ENCODE measurements at regions not wholly inside any gene's neighbourhood (a gene's known extent, or its start where the extent isn't known, plus 50 kb on each side); places are given as distances from the start of the nearest gene placed in this dataset.

DNA sequence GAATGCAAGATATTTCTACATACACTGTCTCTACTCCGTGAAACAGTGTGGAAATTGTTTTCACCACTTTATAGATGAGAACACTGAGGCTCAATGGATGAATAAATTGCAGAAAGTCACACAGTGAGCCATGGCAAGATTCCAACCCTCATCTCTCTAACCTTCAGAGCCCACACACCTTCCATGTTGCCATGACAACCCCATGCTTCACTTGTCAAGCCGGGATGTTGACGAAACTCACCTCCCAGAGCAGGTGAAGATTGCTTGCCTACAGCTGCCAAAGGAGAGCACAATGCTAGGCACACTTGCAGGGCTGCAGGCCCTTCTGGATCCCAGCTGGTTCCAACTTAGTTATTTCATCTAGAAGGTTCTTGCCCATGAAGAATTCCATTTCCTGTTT lies 71.4 kb upstream of the SEZ6L start:
- Histone ChIP-seq H3K27me3 (replicated peaks; ENCODE audit: control insufficient read depth, insufficient read depth, low read length) (no peaks in the 10 kb centered on the region), H3K4me3 (ENCODE audit: low read depth, low read length) (no peak overlapping the region), H3K36me3 (ENCODE audit: control insufficient read depth, insufficient read depth, low read length) (no peaks in the 10 kb centered on the region), H3K4me1 (no peaks in the 10 kb centered on the region), H3K9me3 (no peaks in the 10 kb centered on the region)
- no peak overlapping the region for H3K27ac Mint-ChIP-seq (ENCODE audit: unreplicated experiment)
- no peak for DNase-seq
- TF ChIP-seq, protein P1, sequence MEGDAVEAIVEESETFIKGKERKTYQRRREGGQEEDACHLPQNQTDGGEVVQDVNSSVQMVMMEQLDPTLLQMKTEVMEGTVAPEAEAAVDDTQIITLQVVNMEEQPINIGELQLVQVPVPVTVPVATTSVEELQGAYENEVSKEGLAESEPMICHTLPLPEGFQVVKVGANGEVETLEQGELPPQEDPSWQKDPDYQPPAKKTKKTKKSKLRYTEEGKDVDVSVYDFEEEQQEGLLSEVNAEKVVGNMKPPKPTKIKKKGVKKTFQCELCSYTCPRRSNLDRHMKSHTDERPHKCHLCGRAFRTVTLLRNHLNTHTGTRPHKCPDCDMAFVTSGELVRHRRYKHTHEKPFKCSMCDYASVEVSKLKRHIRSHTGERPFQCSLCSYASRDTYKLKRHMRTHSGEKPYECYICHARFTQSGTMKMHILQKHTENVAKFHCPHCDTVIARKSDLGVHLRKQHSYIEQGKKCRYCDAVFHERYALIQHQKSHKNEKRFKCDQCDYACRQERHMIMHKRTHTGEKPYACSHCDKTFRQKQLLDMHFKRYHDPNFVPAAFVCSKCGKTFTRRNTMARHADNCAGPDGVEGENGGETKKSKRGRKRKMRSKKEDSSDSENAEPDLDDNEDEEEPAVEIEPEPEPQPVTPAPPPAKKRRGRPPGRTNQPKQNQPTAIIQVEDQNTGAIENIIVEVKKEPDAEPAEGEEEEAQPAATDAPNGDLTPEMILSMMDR (IDR thresholded peaks at IDR 0.05; ENCODE audit: insufficient read depth in 1 of 2, low read depth in 1 of 2, low read length in 1 of 2, severe bottlenecking in 1 of 2, unreplicated experiment in 1 of 2): no peak
- H3K27me3 Mint-ChIP-seq (ENCODE audit: insufficient read depth, unreplicated experiment): peaks cover 9% of the 10 kb centered on the region
- no peaks in the 10 kb centered on the region for H3K36me3 Mint-ChIP-seq (ENCODE audit: insufficient read depth, unreplicated experiment)
- H3K4me3 Mint-ChIP-seq (ENCODE audit: unreplicated experiment): no peak overlapping the region
- POLR2A ChIA-PET: no interaction called here
- no peaks in the 10 kb centered on the region for H3K9me3 Mint-ChIP-seq (ENCODE audit: unreplicated experiment)
- H3K4me1 Mint-ChIP-seq (ENCODE audit: low read depth, unreplicated experiment): no peaks in the 10 kb centered on the region
- CTCF ChIA-PET: no interaction called here
- intact Hi-C loops (cut with micrococcal nuclease; ENCODE audit: unreplicated experiment): no loop called here
- BruUV-seq (replicated peaks): no TSS peak

DNA sequence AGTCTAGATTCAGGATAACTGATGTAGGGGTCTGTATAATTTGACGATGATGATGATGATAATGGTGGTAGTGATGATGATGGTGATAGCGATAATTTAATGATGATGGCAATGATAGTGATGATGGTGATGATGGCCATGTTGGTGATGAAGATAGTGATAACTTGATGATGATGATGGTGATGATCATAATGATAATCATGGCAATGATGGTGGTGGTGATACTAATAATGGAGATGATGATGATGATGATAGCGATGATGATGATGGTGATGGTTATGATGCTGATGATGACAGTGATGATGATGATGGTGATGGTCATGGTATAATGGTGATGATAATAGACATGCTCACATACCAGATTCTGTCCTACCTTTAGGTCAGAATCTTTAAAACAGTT lies 66.2 kb upstream of the SEZ6L start:
- Histone ChIP-seq H3K36me3 (ENCODE audit: control insufficient read depth, insufficient read depth, low read length) (no peaks in the 10 kb centered on the region), H3K4me1 (no peaks in the 10 kb centered on the region), H3K27me3 (replicated peaks; ENCODE audit: control insufficient read depth, insufficient read depth, low read length) (no peaks in the 10 kb centered on the region), H3K4me3 (ENCODE audit: low read depth, low read length) (no peak overlapping the region), H3K9me3 (no peaks in the 10 kb centered on the region)
- intact Hi-C loops (cut with micrococcal nuclease; ENCODE audit: unreplicated experiment): no loop called here
- Mint-ChIP-seq H3K27ac (ENCODE audit: unreplicated experiment) (no peak overlapping the region), H3K27me3 (ENCODE audit: insufficient read depth, unreplicated experiment) (peaks cover 10% of the 10 kb centered on the region), H3K4me3 (ENCODE audit: unreplicated experiment) (no peak overlapping the region), H3K9me3 (ENCODE audit: unreplicated experiment) (no peaks in the 10 kb centered on the region), H3K36me3 (ENCODE audit: insufficient read depth, unreplicated experiment) (no peaks in the 10 kb centered on the region), H3K4me1 (ENCODE audit: low read depth, unreplicated experiment) (no peaks in the 10 kb centered on the region)
- no TSS peak for BruUV-seq (replicated peaks)
- TF ChIP-seq, protein P1 (IDR thresholded peaks at IDR 0.05; ENCODE audit: insufficient read depth in 1 of 2, low read depth in 1 of 2, low read length in 1 of 2, severe bottlenecking in 1 of 2, unreplicated experiment in 1 of 2): no peak
- CTCF ChIA-PET: no interaction called here
- POLR2A ChIA-PET: no interaction called here
- no peak for DNase-seq

DNA sequence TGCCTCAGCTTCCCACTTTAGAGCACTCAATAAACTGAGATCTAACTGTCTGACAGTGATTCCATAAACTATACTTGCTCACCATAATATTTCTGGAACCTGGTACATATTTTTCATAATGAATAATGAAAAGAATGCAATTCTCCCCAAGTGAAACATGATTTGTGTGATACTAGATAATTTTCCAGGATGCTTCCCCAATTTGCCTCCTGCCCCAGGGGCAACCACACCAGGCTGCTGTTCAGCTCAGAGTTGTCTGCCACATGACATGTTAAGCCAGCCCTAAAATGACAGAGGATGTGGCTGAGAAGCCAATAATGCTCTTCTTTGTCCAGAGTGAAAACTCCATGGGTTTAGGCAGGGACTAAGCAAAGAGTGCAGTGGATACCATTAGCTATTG lies 62.9 kb upstream of the SEZ6L start:
- Mint-ChIP-seq H3K27ac (ENCODE audit: unreplicated experiment) (no peak overlapping the region), H3K36me3 (ENCODE audit: insufficient read depth, unreplicated experiment) (no peaks in the 10 kb centered on the region), H3K4me1 (ENCODE audit: low read depth, unreplicated experiment) (no peaks in the 10 kb centered on the region), H3K4me3 (ENCODE audit: unreplicated experiment) (no peak overlapping the region), H3K27me3 (ENCODE audit: insufficient read depth, unreplicated experiment) (peaks cover 11% of the 10 kb centered on the region), H3K9me3 (ENCODE audit: unreplicated experiment) (peaks cover 10% of the 10 kb centered on the region)
- no peaks in the 10 kb centered on the region for H3K36me3 ChIP-seq (ENCODE audit: control insufficient read depth, insufficient read depth, low read length)
- no peak overlapping the region for H3K4me3 ChIP-seq (ENCODE audit: low read depth, low read length)
- no TSS peak for BruUV-seq (replicated peaks)
- intact Hi-C loops (cut with micrococcal nuclease; ENCODE audit: unreplicated experiment): no loop called here
- no peaks in the 10 kb centered on the region for H3K27me3 ChIP-seq (replicated peaks; ENCODE audit: control insufficient read depth, insufficient read depth, low read length)
- H3K4me1 ChIP-seq: no peaks in the 10 kb centered on the region
- TF ChIP-seq, protein P1 (IDR thresholded peaks at IDR 0.05; ENCODE audit: insufficient read depth in 1 of 2, low read depth in 1 of 2, low read length in 1 of 2, severe bottlenecking in 1 of 2, unreplicated experiment in 1 of 2): no peak
- ChIA-PET CTCF (no interaction called here), POLR2A (no interaction called here)
- DNase-seq: no peak
- H3K9me3 ChIP-seq: no peaks in the 10 kb centered on the region

All from Caco-2 (cell line).